ENCODE measurements at regions not wholly inside any gene's neighbourhood (a gene's known extent, or its start where the extent isn't known, plus 50 kb on each side); places are given as distances from the start of the nearest gene placed in this dataset.
"Not testable (repeated sequence)": the region's sequence is repeated elsewhere in the genome, so short reads cannot be mapped to it uniquely, and the experiment has no call there.

DNA sequence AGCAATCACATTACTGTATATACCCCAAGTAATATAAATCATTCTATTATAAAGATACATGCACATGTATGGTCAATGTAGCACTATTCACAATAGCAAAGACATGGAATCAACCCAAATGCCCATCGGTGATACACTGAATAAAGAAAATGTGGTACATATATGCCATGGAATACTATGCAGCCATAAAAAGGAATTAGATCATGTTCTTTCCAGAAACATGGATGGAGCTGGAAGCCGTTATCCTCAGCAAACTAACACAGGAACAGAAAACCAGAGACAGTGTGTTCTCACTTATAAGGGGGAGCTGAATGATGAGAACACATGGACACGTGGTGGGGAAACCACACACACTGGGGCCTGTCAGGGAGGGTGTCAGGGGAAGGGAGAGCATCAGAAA is 1180.9 kb downstream of the REEP3 start:
- DNase-seq (ENCODE audit: low spot score) = not testable (repeated sequence)

DNA sequence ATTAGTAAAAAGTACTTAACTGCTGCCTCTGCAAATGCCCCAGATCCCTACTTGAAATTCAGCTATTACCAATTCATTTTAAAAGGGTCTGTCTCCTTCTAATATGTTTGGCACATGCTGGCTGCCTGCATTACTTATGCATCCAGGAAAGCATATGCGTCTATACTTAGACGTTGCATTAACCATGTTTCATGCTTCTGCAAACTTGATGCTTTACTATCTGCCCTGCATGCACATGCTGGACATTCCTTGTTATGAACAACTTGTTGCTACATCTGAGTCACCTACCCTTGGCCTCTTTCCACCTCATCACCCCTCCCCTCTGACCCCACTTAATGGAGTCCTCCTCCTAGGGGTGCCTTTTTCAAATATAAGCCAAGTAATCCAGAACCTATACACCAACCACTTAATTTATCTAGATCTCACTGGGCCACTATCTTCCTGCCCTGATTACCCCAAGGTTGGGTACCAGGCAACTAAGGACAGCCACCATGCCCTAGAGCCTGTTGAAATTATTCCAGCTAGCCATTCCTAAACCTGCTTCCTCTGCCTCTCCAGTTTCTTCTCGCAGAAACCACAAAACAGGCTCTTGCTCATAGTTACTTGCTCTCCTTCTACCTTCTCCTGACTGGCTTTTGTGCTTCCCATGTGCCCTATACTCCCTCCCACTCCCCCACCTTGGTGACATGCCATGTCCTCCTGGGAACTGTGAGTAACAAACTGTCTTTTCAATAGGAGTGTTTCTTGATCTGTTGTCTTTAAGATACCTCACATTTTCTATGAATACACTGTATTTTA is 1187.9 kb downstream of the REEP3 start:
- no peak for DNase-seq (ENCODE audit: low spot score)

DNA sequence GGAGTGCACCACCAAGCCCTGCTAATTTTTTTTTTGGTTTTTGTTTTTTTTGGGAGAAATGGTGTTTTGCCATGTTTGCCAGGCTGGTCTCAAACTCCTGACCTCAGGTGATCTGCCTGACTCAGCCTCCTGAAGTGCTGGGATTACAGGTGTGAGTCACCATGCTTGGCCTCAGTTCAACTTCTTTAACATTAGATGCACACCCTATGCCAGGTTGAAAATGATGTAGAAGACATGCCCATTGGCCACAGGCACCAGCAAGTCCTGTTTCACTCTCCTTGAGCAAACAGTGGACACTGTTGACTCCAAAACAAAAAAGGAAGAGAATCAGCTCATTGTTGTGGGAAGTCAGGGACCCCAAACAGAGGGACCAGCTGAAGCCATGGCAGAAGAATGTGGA is 1205.3 kb downstream of the REEP3 start:
- no peak for DNase-seq (ENCODE audit: low spot score)

DNA sequence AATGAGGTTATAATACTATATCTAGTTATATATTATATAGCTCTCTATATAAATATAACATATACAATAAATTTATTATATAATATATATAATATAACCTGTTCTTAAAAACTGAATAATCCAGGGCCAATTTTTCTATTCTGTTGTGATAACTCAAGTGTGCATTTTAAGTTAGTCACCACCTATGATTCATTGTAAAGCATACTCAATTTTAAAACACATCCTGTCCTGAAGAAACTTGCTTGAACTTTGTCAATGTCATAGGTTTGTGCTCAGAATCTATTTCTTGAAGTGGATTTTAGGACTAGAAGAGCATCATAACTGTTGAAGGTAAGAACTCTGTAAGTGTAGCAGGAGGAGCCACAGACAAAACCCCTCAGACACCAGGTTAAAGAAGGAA is 1209.8 kb downstream of the REEP3 start:
- no peak for DNase-seq (ENCODE audit: low spot score)

DNA sequence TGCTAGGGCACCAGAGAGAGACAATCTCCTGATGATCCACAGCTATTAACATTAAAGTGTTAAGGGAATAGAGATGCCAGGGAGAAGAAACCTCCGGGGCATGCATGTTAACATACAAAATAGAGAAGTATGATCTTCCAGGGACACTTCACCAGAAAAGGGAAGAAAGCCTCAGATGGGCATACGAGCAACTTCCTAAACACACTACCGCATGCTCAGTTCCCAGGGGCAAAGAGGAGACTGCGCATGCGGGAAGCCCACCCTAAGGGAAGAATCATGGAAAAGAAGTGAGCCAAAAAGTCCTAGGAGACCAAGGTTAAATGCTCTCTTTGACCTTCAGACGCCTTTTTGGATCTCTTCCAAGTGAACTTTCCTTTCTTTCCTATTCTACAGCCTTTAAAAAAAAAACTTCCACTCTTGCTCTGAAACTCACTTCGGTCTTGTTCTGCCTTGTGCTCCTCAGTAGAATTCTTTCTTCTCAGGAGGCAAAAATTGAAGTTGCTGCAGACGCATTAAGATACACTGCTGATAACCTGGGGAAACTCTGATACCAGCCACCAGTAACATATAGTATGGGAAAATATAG is 1211.3 kb downstream of the REEP3 start:
- DNase-seq (ENCODE audit: low spot score) = no peak

DNA sequence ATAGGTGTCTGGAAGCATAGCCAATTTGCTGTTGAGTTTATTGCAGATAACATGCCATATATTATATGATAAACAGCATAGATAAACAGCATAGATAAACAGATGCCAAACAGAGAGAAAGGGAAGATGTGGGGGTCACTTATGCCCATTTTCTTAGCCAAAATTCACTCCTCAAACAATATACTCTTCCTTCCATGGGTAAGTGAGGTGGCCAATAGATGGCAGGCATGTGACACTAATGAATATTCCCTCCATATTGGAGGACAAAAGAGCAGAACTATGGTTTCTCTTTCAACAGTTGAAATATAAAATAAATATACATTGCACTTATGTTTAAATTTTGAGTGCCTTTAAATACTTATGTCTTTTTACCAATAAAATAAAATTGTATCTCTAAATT is 1212.8 kb downstream of the REEP3 start:
- peak; percentile 62 for DNase-seq (ENCODE audit: low spot score)

DNA sequence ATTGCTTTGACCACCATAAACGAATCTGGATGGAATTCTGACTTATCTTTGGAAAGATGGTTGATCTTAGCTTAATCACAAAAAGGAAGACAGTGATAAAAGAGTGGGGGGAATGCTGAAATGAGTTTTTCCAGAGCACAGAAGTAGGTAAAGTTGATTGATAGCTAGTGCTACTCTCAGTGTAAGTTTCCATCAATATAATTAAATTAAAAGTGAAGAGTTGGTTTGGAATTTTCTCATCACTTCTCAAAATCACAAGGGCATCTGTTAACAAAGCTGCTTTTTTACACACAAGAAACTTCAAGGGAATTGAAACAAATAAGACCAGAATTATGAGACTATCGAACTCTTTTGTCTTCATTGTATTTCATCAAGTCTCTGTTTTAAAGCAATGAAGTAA is 1217.3 kb downstream of the REEP3 start:
- no peak for DNase-seq (ENCODE audit: low spot score)

DNA sequence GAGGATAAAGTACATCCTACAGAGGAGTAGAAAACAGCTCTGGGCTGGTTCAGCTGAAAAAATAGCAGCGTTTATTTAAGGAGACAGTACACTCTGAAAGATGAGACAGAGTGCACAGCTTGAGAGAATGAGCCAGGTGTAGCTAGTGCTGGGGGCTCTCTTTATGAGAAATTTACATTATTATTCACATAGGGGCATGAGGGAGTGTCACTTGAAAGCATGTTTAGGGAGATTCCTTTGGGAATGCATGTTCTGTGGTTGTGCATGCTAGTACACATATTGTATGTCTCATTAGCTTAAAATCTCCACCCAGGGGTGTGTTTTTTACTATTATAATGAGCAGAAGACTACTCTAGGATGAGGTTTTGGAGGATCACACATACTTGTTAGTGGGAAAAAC is 1224.4 kb downstream of the REEP3 start:
- DNase-seq (ENCODE audit: low spot score) = no peak

DNA sequence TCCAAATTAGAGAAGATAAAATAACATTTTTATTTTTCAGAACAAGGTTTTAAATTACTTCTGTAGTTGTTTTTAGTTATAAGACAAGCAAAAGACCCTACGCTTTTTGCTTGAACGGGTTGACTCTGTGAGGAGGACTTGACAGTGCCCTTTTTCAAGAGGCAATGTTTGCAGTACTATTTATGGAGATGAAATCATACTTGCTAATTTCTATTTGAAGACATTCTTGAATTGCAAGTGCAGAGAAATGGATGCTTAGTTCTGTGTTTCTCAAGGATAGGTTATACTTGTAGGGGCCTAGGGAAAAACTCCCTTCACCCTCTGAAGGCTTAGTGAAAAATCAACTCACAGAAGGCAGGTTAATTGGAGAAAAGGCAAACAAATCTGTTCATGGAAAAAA is 1229.5 kb downstream of the REEP3 start:
- DNase-seq (ENCODE audit: low spot score) = no peak

DNA sequence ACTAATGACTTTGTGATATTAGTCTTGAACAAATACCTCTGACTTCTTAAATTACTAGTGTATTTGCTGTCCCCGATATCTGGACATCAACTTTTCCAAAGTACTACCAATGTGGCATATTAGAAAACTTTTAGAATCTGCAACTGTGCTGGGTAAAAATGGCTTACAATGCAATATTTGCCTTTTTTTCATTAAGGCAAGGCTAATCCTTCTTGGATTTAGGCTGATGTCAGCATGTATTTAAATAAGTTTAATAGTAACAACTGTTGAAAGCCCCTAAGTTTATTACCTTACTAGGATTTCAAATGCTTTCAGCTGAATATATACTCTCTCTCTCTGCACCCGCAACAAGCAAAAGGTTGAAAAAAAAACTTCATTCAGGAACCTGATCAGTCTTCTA is 1232.3 kb downstream of the REEP3 start:
- no peak for DNase-seq (ENCODE audit: low spot score)

DNA sequence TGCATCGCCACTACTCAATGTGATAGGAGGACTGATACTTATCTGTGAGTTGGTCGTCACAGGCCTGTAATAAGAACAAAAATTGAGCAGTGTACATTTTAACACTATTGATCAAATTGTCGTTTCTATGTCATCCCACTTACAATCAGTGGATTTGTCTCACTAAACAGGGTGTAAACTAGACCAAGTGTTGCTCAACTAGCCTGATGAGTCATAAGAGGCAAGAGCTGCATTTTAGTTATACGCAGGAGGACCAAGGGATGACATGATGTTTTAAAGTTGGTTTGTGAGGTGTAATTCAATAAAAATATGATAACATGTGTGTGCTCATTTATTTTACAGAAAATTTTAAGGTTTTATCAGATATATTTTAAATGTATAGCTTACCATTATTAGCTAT is 1239.2 kb downstream of the REEP3 start:
- DNase-seq (ENCODE audit: low spot score) = no peak

DNA sequence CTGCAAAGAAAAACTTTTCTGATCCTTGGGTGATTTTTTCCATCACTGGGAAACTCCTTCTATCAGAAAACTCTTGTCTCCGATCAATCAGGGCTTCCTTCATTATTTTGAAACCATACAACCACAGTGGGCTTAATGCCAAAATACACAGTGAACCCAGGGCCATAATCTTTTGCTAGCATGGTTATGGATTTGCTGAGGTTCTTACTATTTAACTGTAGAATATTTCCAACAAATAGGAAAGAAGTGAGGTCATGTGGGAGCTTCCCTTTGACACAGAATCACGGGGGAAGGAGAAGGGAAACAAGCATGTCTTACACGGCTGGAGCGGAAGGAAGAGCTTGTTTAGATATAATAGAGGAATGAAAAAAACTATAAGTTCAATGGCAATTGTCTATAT is 1241.7 kb downstream of the REEP3 start:
- DNase-seq (ENCODE audit: low spot score) = no peak

DNA sequence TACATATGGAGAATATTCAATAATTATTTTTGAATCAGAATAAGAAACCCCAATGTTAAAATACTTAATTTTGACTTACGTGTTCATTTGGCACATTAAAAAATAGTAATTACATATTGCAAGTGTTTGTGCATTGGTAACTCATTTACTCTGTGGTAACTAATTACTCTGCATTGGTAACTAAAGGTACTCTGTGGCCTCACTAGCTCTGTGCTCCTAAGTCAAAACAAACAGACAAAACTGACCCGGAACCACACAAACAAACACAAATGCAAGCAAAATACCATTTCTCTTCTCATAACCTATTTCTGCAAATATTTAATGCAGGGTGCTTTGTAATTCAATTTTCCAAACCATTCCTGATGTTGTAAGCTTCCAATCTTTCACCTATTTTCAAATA is 1244.3 kb downstream of the REEP3 start:
- no peak for DNase-seq (ENCODE audit: low spot score)

DNA sequence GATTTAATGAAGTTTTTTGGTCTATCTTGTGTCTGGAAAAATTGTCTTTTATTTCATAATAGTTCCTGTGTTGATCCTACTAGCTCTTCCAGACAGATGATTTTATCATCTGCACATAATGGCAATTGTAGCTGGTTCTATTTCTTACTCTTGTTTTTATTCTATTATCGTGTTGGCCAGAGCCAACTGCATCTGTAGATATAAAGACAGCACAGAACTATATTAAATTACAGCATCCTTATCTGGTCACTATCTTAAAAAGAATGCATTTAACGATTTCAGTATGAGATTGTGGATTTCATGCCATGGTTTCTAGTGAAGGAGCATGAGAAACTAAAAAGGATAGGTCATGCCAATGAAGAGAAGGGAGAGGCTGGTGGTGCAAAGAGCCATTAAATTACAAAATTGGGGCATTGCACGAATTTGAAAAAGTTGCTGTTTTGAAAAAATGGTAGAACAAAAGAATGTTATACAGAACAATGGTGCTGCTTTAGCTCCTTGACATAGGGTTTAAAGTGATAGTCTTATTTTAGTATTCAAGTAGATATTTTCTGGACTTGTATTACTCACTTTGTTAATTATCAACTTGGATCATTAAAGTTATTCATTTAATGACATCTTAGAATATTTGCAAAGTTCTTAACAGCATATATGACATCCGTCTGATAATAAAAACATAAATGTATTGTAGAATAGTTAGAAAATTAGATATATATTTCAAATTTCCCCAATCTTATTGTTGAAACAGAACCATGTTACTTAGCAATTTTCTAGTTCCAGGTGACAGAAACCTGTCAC is 1250.3 kb downstream of the REEP3 start:
- no peak for DNase-seq (ENCODE audit: low spot score)

DNA sequence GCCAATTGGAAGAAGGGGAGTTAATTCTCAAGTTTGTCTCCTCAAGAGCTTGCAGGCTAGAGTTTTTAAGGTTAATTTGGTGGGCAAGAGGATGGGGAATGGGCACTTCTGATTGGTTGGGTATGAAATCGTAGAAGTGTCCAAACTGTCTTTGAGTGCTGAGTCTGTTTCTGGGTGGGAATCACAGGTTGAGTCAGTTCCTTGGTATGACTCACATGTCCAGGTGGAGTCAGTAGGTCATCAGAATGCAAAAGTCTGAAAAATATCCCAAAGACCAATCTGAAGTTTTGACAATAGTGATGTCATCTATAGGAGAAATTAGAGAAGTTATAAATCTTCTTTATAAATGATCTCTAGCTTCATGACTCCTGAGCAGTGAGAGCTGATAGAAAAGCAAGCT is 1252.2 kb downstream of the REEP3 start:
- no peak for DNase-seq (ENCODE audit: low spot score)

DNA sequence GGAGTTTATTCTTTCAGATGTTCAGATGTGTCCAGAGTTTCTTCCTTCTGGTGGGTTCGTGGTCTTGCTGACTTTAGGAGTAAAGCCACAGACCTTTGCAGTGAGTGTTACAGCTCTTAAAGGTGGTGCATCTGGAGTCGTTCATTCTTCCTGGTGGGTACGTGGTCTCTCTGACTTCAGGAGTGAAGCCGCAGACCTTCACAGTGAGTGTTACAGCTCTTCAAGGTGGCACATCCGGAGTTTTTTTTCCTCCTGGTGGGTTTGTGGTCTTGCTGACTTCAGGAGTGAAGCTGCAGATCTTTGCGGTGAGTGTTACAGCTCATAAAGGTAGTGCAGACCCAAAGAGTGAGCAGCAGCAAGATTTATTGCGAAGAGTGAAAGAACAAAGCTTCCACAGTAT is 1263.2 kb downstream of the REEP3 start:
- not testable (repeated sequence) for DNase-seq (ENCODE audit: low spot score)

DNA sequence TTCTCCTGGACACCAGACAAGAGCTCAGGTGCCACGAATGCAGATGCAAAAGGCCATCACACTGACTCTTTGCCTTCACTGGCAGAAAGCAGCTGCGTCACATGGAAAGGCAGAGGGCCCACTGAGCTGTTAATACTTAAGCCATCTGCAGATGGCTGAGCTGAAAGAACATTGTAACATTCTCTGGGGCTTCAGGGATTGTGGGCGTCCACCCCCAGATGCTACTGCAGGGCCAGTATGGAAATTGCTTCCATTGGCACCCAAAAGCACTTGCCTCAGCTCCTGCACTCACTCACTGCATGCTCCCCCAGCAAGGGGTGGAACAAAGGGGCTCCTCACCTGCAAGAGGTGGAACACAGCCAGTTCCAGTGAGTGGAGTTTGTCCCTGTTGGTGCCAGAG is 1264.6 kb downstream of the REEP3 start:
- DNase-seq (ENCODE audit: low spot score) = no peak

DNA sequence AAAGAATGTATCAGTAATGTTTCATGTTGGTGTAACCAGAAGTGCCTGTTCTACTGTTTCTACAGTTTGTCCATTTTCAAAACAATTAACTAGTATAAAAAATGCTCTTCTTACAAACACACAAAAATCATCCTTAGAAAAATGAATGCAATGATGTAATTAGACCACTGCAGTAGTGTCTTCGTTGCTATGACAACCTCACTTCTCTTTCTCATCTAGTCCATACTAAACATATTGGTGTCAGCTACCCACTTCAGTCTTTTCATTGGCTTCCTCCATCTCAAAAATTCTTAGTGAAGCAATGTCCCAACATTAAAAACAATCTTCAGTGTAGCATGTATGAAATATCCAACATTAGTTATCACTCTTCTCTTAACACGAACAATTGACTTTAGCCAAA is 1265.8 kb downstream of the REEP3 start:
- DNase-seq (ENCODE audit: low spot score) = no peak

DNA sequence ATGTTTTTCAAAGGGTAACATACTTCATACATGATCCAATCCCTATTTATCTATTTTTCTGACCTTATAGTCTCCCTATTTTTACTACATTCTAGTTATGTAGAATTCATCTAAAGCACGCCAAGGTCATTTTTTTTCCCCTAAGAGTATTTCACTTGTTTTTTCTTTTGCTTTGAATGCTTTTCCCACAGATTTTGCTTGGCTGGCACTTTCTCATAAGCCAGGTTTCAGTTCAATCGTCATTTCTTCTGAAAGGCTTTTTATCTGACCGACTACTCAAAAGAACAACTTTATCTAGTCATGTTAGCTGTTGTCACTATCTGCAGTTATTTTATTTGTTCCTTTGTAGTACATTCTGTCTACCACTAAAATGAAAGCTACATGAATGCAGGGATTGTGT is 1274.6 kb downstream of the REEP3 start:
- no peak for DNase-seq (ENCODE audit: low spot score)

DNA sequence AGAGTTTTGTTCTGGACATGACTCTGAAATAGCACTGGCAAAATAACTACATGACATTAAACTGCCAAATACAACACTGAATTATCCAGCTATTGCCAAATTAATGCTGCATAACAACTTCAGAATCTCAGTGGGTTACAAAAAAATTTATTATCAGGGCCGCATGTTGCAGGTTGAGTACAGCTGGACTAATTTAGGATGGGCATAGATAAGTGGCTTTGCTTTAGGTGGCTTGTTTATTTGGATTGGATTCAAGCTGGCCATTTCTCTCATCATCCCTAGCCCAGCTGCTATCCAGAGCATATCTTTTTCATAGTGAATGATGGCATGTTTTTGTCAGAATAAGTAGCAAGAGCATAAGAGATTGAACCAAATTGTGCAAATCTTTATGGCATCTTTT is 1277.1 kb downstream of the REEP3 start:
- DNase-seq (ENCODE audit: low spot score) = no peak

DNA sequence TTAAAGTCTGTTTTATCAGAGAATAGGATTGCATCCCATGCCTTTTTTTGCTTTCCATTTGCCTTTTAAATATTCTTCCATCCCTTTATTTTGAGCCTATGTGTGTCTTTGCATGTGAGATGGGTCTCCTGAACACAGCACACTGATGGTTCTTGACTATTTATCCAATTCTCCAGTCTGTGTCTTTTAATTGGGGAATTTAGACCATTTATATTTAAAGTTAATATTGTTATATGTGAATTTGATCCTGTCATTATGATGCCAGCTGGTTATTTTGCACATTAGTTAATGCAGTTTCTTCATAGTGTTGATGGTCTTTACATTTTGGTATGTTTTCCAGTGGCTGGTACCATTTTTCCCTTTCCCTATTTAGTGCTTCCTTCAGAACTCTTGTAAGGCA is 1287.0 kb downstream of the REEP3 start:
- DNase-seq (ENCODE audit: low spot score) = not testable (repeated sequence)

DNA sequence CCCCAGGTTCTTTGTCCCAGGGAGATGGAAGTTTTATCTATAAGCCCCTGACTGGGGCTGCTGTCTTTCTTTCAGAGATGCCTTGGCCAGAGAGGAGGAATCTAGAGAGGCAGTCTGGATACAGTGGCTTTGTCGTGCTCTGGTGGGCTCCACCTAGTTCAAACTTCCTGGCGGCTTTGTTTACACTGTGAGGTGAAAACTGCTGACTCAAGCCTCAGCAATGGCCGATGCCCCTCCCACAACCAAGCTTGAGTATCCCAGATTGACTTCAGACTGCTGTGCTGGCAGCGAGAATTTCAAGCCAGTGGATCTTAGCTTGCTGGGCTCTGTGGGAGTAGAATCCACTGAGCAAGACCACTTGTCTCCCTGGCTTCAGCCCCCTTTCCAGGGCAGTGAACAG is 1288.8 kb downstream of the REEP3 start:
- DNase-seq (ENCODE audit: low spot score) = peak; percentile 40

DNA sequence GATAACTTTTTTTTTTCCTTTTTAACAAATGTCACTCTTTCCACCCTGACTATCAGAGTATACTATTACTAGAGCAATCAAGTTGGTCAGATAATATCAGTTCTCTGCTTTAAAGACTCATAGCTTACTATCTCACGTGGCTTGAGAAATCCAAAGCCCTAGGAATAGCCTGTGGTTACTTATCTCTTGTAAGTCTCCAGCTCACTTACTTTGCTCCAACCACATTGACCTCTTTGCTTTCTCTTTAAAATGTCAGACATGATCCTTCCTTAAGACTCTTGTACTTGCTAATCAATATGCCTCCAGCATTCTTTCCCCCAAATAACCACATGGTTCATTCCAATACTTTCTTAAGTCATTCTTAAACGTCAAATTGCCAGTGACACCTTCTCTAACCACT is 1292.2 kb downstream of the REEP3 start:
- DNase-seq (ENCODE audit: low spot score) = no peak
